Daoy (cell line): ENCODE measurements at regions not wholly inside any gene's neighbourhood (a gene's known extent, or its start where the extent isn't known, plus 50 kb on each side); places are given as distances from the start of the nearest gene placed in this dataset.

Experiments used
- DNase-seq: peaks from one replicate; pipeline ENCODE4 v3.0.0-alpha.2; 2015; ENCODE audit warnings: low read depth

DNA sequence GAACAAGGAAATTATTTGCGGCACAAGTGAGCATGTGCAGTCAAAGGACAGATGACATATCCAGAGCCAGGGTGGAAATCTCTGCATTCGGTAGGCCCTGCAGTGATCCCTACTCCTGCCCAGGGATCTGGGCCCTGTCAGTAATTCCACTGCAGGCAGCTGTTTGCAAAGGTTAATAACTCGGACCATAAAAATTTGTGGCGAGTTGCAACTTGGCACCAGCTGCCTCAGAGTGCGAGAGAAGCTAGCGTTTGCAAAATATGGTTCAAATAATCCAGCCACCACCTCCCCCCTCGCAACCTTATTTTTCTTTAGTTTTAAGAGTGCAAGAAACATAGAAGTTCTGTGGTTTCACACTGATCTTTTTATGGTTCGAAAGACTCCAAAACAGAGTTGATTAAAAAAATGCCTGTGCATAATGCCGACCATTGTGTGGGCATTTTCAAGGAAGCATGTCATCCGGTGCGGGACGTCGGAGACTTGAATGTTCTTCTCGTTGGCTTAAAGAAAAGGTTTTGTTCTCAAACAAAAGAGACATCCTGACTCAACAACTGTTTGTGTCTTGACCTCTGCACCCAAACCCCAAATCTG is 224.5 kb downstream of the BCL11B start:
- no peak for DNase-seq

DNA sequence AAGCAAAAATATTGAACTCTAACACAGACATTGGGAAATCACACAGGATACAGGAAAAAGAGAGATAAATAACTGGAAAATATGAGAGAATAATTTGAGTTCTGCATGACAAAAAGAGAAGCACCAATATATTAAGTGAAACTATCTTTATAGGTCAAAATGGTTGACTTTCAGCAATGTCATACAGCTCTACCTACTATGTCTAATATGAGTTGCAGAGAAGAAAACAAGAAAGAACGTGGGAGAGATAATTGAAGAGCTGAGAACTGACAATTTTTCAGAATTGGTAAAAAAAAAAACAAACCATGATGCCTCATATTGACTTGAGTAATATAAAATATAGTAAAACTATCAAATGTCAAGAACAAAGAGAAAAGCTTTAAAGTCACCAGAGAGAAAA is 221.7 kb downstream of the BCL11B start:
- DNase-seq, result no peak

DNA sequence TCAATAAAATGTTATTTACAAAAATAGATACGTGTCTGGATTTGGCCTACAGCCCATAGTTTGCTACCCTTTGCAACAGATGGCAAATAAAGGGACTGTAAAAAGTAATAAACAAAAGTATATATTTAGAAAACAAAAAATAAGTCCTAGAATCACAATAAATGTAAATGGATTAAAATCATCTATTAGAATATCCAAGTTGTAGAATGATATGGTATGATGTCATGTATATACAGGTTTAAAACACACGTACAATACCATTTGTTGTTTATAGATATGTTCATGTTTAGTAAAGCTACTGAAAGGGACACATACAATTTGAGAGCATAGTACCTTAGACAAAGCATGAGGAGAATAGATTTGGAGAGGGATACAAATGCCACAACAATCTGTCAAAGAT is 219.5 kb downstream of the BCL11B start:
- DNase-seq, result no peak

DNA sequence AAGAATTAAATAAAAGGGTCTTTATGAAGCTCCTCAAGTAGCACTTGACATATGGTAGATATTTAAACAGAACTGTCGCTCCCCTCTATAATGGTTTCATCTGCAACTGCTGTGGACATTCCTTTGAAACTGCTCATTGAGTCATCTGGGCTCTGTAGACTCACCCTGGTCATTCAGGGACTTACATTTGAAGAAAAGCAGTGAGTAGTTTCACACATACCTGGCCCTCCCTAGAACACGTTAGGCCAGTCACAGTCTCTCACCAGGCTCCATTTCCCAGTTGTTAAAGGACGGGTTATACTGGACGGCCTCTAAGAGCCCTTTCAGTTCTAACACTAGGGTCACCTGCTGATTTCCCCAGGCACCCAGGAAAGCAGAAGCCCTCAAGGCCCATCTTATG is 217.0 kb downstream of the BCL11B start:
- DNase-seq, result no peak

DNA sequence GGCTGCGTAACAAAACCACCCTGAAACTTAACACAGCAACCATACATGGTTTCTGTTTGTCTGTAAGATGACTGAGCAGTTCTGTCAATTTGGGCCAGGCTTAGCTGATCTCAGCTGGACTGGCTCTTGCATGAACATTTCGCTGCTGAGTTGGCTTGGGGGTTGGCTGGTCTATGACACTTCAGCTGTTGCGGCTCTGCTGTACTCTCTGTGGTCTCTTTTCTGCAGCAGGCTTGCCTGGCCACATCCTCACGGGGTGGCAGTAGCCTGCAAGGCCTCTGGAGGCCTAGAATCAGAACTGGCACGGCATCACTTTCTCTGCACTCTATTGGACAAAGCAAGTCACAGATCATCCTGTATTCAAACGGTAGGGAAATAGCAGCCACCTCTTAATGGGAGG is 216.2 kb downstream of the BCL11B start:
- DNase-seq, result no peak

DNA sequence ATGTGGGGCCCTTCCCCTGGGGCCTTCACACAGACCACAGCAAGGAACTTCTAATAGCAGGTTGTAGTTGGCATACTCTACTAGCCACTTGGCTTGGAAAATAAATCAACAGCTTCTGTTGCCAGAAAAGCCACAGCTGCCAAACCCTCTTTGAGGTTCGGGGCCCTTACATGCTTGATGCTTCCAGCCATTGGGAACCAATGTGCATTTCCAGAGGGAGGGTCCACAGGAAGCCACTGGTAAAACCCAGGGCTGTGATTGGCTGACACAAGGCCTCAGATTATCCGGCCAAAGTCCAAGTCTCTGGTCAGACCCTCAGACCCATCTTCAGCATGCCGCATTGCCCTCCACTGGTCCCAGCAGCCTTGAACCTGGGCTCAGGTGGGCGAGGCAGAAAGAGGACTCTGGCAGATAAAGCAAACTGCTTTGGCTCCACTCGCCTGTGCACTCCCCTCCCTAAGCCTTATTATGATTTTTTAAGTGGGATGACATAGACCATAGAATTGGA is 214.4 kb downstream of the BCL11B start:
- DNase-seq, result no peak

DNA sequence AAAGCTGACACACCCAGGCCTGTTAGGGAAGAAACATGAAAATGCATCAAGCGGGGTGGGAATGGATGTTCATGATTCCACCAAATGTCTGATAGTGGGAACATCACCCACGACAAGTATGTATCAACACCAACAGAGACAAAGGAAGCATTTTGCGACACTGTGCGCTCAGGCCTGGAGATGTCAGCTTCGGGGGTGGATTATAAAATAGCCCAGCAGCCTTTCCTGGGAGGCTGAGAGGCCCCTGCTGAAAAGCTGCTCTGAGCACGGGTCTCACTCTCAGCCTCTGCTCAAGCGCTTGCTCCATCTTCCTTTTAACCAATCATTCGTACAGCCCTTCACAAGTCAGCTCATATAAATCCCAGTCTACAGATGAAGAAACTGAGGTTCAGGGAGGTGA is 213.5 kb downstream of the BCL11B start:
- no peak for DNase-seq

DNA sequence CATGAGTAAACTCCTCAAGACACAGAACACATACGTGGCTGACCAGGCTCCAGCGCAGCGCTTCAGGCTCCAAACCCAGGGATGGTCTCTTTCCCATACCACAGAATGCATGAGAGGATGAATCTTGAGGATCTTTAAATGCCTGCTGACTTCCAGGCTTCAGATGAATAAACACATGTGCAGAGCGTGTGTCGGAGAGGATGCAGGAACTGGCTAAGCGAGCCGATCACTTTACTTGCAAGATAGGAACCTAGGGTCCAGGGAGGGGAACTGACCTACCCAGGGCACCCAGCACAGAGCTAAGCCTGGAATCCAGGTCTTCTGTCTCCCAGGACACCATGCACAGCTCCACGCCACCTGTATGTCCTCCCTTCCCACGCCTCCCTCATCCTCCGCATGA is 209.8 kb downstream of the BCL11B start:
- DNase-seq, result no peak

DNA sequence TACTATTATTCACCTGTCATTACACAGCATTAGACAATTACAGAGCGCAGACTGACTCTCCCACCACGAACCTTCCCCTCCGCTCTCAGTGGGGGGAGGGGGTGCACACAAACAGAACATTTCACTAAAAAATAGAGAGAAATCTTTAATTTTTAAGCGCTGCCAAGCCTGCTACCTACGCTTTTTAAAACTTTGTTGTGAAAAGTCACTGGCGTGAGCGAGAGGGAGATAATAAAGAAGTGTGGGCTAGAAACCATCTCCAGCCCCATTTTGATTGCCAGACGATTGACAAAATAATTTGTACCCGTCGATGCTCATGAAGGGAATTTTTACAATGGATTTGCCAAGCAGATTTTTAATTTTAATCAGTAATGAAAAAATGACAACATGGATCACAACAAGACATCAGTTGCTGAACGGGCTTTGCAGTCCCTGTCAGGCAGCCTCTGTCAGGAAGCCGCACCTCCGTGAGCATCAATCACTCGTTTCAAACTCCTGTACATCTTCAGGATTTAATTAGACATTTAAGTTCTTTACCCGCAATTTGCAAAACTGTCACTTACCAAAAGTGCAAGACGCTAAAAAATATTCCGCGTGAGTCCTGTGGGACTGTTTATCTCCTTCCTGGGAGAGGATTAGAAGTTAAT is 209.1 kb downstream of the BCL11B start:
- no peak for DNase-seq

DNA sequence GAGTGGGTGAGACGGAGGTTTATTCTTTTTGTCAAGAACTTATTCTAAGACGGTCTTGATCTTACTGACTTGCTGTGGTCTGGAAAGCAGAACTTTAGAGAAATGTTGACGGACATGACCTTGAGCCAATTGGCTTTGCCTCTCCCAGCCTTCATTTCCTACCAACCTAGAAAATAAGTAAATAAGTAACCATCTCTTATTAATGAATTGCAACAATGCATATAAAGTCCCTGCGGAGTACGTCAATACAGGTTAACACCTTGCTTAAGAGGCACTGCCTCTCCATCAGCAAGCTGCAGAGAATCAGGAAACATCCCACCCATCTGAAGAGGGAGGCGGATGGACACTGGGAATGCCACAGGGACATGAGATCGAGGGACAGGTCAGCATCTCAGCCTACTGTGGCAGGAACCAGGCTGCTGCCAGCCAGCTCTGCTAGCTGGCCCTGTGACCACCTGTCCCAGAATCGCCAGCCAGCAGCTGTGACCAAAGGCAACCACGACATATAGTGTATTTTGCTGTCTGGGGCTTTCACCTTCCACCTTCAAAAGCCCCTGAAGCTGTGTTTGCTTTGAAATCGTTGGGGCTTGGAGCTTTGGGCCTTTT is 208.3 kb downstream of the BCL11B start:
- no peak for DNase-seq

DNA sequence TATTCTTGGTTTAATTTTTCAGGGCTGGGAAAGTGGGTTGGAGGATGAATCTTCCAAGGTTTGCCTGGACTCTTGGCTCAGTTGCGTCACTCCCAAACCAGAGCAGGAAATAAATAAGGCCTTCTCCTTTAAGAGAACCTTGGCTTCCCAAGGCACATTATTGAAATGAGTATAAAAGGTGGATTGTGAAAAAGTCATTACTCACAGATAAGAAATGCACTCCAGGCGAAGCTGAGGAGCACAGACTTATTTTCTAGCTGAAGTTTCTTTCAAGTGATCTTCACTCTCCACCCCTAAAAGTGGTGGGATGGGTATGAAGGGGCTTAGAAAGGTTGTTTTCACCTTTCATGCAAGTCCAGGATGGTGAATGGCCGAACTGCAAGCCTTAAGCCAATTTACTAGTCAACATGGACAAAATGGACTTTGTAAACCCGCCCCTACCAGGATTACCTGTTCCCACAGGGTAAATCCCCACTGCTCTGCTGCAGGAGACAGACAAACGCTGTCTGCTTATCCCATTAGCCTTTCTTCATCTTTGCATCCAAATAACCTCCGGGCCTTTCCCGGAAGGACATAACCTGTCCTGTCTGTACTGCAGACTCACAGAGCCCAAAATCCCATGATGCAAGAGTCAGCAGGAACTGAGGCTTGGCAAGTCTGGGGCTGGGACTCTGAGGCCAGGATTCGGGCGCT is 207.6 kb downstream of the BCL11B start:
- DNase-seq, result no peak

DNA sequence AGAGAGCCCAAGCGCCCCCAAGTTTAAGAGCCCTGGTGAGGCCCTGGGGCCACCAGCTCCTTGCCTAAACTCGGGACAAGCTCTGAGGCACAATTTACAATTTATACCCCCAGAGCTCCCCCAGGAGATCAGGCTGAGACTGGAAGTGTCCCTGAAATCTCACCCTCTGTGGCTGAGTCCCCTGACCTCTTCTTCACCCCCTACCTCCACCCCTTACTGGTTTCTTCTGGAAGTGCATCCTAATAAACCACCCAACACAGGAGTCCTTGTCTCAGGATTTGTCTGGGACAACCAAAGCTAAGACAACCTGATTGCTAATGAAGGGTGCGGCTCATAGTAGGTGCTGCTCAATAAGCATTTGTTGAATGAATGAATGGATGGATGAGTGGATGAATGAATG is 206.4 kb downstream of the BCL11B start:
- DNase-seq, result no peak

DNA sequence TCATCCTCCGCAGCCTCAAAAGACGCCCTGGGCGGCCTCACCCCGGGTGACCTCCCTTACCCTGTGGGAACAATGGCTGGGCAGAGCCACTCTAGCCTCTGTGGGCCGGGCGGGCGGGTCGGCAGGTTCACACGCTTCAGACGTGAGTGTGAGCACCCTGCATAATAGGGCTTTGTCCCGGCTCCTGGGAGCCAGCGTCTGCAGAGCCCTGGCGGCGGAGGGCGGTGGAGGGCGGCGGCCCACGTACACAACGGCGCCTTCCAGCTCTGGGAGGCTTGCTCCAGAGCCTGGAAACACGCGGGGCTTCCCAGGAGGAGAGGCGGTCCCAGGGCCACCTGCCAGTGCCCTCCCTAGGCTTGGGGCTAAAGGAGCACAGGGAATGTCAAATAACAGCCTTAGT is 205.6 kb downstream of the BCL11B start:
- no peak for DNase-seq

DNA sequence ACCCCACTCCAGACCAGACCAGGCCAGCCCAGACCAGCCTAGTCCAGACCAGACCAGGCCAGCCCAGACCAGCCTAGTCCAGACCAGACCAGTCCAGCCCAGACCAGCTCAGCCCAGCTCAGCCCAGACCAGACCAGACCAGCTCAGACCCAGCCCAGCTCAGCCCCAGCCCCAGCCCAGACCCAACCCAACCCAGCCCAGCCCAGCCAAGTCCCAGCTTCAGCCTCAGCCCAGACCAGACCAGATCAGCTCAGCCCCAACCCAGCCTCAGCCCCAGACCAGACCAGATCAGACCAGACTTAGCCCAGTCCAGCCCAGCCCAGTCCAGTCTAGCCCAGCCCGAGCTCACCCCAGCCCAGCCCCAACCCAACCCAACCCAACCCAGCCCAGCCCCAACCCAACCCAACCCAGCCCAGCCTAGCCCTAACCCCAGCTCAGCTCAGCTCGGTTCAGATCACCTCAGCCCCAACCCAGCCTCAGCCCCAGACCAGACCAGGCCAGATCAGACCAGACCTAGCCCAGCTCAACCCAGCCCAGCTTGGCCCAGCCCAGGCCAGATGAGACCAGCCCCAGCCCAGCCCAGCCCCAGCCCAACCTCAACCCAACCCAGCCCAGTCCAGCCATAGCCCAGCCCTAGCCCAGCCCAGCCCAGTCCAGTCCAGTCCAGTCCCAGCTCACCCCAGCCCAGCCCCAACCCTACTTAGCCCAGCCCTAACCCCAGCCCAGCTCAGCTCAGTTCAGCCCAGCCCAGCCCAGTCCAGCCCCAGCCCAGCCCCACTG is 204.7 kb downstream of the BCL11B start:
- DNase-seq, result no peak

DNA sequence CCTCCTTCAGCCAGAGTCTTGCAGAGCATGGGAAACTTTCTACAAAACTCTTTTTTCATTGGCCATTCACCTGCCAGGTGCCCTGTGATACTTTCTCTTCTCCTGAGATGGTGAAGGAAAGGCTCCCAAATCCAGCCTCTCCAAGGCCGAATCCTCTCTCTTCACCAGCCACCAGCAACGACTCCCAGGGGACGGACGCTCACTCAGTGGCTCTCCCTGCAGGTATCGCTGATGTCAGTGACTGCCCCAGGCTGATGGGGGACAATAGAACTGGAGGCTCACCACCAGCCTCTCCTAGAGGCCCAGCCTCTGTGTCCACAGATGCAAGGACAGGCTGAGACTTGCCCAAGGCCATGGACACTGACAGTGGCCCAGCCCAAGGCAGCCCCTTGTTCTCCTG is 204.1 kb downstream of the BCL11B start:
- DNase-seq, result no peak

DNA sequence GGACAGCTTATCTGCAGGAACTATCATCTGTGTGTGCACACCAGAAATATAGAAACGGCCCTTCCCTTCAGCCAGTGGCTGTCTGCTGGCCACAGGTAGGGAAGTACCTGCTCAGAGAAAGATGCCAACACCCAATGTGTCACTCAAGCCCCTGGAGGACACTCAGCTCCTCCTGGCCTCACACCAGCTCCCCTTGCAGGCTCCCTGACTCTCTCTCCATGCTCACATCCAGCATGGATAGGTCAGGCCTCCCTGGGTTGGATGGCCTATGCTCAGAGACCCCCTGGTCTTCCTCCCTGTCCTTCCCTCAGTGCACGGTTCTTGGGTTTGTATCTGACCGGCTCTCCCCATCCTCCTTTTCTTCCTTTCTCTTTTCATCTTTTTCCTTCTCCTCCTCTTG is 202.1 kb downstream of the BCL11B start:
- no peak for DNase-seq

DNA sequence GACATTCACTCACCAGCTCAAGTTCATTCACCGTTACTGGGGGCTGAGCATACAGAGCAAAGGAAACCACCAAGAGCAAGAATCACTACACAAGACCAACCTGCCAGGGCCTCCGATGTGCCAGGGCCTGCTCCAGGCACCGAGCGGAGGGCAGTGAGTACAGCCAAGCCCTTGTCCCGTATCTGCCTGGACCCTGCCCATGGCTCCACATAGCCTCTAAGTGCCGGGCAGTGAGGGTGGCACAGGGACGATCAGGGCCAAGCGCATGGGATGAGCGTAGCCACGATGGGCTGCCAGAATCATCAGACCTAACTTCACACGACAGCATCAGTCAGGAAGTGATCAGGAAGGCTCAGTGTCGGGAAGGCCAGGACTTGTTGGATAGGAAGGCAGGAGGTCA is 199.6 kb downstream of the BCL11B start:
- no peak for DNase-seq

DNA sequence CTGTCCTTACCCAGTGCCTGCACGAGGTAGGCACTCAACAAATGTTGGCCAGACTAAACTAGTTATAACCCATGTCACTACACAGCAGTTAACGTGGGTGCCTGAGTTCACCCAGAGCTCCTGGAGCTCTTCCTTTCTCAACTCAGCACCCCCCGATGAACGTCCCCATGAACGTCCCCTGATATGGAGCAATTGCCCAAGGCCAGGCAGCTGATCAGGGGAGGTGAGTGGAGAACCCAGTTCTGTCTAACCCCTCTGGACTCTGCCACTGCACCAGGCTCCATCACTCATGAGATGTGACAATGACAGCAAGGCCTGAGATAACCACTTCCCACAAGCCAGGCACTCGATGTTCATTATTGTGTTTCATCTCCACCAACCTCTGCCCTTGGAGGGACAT is 199.0 kb downstream of the BCL11B start:
- DNase-seq, result no peak

DNA sequence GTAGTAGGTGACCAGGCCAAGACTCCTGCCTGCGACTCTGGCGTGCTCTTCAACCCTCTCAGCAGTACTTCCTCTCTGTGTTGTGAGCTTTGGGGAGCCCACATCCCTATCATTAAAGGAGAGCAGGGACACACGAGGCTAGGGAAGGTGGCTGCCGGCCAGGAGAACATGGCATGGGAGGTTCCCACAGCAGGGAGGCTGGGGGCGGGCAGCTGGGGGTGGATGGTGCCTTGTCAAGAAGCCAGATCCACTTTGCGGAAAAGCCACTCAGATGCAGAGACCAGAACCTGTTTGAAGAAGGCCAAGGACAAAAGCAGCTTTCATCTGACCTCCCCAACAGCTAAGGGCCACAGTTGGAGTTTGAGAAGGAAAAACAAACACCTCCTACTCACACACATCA is 198.6 kb downstream of the BCL11B start:
- no peak for DNase-seq

DNA sequence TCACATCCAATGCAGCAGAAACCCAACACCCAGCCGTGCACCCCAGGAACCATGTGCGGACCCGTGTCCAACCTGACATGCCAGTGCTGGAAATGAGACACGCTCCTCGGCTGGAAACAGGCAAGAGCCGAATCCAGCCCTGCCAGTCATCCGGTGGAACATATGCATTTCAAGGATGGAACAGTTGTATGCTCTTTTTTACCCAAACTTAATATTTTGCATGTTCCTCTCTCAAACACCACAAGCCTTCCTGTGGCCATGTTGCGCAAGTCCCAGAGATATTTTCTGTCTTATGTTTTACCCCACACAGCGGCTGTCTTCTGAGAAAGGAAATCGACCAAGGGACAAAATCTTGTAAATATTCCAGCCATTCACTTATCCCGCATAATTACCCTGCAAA is 196.9 kb downstream of the BCL11B start:
- DNase-seq, result no peak

DNA sequence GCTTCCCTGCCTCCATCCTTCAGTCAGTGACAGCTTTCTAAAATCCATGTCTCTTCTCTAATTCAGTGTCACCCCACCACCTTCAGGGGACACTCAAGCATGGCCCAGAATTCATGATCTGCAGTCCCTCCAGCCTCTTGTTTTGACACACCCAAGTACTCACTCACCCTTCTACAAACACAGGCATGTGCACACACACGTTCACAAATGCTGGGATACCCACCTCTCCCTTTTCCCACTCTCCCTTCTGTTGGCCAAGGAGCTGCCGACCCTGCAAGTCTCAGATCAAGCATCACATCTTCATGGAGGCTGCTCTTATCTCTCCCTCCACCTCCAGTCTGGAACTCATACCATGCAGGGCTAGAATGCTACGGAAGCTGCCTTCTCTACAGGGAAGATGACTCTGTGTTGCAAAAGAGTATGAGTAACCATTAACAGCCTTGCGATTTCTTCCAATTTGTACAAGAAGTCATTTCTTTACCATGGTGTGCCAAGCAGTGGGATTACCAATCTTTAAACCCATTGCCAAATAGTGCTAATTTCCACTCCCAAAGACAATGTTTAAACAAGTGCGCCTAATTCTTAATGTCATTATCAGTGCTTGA is 196.1 kb downstream of the BCL11B start:
- no peak for DNase-seq
